ENCODE measurements at regions not wholly inside any gene's neighbourhood (a gene's known extent, or its start where the extent isn't known, plus 50 kb on each side); places are given as distances from the start of the nearest gene placed in this dataset.

- intact Hi-C loops (cut with micrococcal nuclease): no loop called here
These were observed 88.4 kb upstream of the RMDN2 start for GRCh38 chr2:37836711-37837110.

- intact Hi-C loops (cut with micrococcal nuclease): no loop called here
These were observed 87.3 kb upstream of the RMDN2 start for GRCh38 chr2:37837628-37838328.

GRCh38 chr2:37838541-37839167 lies 86.4 kb upstream of the RMDN2 start:
- intact Hi-C loops (cut with micrococcal nuclease): no loop called here

- intact Hi-C loops (cut with micrococcal nuclease): no loop called here
These were observed 85.1 kb upstream of the RMDN2 start for GRCh38 chr2:37839991-37840390.

GRCh38 chr2:37842732-37843440 lies 82.2 kb upstream of the RMDN2 start:
- intact Hi-C loops (cut with micrococcal nuclease): no loop called here

GRCh38 chr2:37843556-37843955 lies 81.5 kb upstream of the RMDN2 start:
- intact Hi-C loops (cut with micrococcal nuclease): no loop called here

GRCh38 chr2:37846207-37846606 lies 78.9 kb upstream of the RMDN2 start:
- intact Hi-C loops (cut with micrococcal nuclease): no loop called here

- intact Hi-C loops (cut with micrococcal nuclease): no loop called here
These were observed 77.3 kb upstream of the RMDN2 start for GRCh38 chr2:37847792-37848191.

- intact Hi-C loops (cut with micrococcal nuclease): no loop called here
These were observed 76.6 kb upstream of the RMDN2 start for GRCh38 chr2:37848451-37848850.

GRCh38 chr2:37849911-37850310 lies 75.2 kb upstream of the RMDN2 start:
- intact Hi-C loops (cut with micrococcal nuclease): no loop called here

- intact Hi-C loops (cut with micrococcal nuclease): no loop called here
These were observed 73.7 kb upstream of the RMDN2 start for GRCh38 chr2:37851428-37851827.

- intact Hi-C loops (cut with micrococcal nuclease): no loop called here
These were observed 73.1 kb upstream of the RMDN2 start for GRCh38 chr2:37851828-37852584.

GRCh38 chr2:37852585-37853014 lies 72.5 kb upstream of the RMDN2 start:
- intact Hi-C loops (cut with micrococcal nuclease): no loop called here

- intact Hi-C loops (cut with micrococcal nuclease): no loop called here
These were observed 70.3 kb upstream of the RMDN2 start for GRCh38 chr2:37854676-37855282.

GRCh38 chr2:37855283-37856041 lies 69.6 kb upstream of the RMDN2 start:
- intact Hi-C loops (cut with micrococcal nuclease): no loop called here

GRCh38 chr2:37856101-37856751 lies 68.9 kb upstream of the RMDN2 start:
- intact Hi-C loops (cut with micrococcal nuclease): no loop called here

- intact Hi-C loops (cut with micrococcal nuclease): no loop called here
These were observed 67.3 kb upstream of the RMDN2 start for GRCh38 chr2:37857575-37858399.

GRCh38 chr2:37858400-37858711 lies 66.7 kb upstream of the RMDN2 start:
- intact Hi-C loops (cut with micrococcal nuclease): no loop called here

- intact Hi-C loops (cut with micrococcal nuclease): no loop called here
These were observed 66.3 kb upstream of the RMDN2 start for GRCh38 chr2:37858725-37859267.

All from T-helper 2 cell treated with Interferon-gamma antibody and Interleukin-4, amounts not matched to agents 100 ng/mL and 5 ng/mL, for 36 hours (primary cell).